ENCODE measurements at regions not wholly inside any gene's neighbourhood (a gene's known extent, or its start where the extent isn't known, plus 50 kb on each side); places are given as distances from the start of the nearest gene placed in this dataset.

DNA sequence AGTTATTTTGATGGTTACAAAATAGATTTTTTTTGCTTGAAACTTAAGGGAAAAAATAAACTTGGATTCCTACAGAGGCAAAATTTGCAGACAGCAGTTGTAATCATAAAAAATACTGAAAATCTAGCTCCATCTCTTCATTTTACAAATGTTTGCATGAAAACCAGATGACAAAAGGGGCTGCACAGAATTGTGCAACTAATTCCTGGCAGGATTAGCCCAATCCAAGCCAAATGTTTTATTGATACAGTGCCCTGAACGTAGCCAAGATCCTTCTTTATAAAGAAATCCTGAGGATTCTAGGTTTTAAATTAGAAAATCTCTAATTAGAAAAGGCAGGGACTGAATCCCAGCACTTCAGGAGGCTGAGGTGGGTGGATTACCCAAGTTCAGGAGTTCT, 356.4 kb upstream of the SEL1L start:
- TF ChIP-seq, protein P1, sequence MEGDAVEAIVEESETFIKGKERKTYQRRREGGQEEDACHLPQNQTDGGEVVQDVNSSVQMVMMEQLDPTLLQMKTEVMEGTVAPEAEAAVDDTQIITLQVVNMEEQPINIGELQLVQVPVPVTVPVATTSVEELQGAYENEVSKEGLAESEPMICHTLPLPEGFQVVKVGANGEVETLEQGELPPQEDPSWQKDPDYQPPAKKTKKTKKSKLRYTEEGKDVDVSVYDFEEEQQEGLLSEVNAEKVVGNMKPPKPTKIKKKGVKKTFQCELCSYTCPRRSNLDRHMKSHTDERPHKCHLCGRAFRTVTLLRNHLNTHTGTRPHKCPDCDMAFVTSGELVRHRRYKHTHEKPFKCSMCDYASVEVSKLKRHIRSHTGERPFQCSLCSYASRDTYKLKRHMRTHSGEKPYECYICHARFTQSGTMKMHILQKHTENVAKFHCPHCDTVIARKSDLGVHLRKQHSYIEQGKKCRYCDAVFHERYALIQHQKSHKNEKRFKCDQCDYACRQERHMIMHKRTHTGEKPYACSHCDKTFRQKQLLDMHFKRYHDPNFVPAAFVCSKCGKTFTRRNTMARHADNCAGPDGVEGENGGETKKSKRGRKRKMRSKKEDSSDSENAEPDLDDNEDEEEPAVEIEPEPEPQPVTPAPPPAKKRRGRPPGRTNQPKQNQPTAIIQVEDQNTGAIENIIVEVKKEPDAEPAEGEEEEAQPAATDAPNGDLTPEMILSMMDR (IDR thresholded peaks at IDR 0.05) = no peak
- TF ChIP-seq POLR2AphosphoS5 (IDR thresholded peaks at IDR 0.05) = no peak
- no peak for TF ChIP-seq POLR2A (IDR thresholded peaks at IDR 0.05)

All from upper lobe of left lung (tissue), 4 donors.